Muscle layer of duodenum (tissue), 2 donors: ENCODE measurements at regions not wholly inside any gene's neighbourhood (a gene's known extent, or its start where the extent isn't known, plus 50 kb on each side); places are given as distances from the start of the nearest gene placed in this dataset.

Source experiments
- H3K27ac ChIP-seq: one replicate; pipeline ENCODE4 v1.7.0; 2013; ENCODE audit warnings: mild to moderate bottlenecking, low read length
- H3K27me3 ChIP-seq: one replicate; pipeline ENCODE4 v1.7.0; 2013; ENCODE audit warnings: low read depth, mild to moderate bottlenecking, control low read depth, low read length
- H3K36me3 ChIP-seq, 2 donors: one replicate each; pipeline ENCODE4 v1.7.0; 2013; ENCODE audit warnings: low read length in 2 of 2, control low read depth in 1 of 2, mild to moderate bottlenecking in 1 of 2; ENCODE audit not compliant: insufficient read depth in 2 of 2, control insufficient read depth in 1 of 2
- H3K4me1 ChIP-seq, 2 donors: one replicate each; pipeline ENCODE4 v1.7.0; 2013; ENCODE audit warnings: low read length in 2 of 2, mild to moderate bottlenecking in 2 of 2, control low read depth in 1 of 2, moderate library complexity in 1 of 2; ENCODE audit not compliant: insufficient read depth in 2 of 2, control insufficient read depth in 1 of 2
- H3K4me3 ChIP-seq, 2 donors: one replicate each; pipeline ENCODE4 v1.7.0; 2013; ENCODE audit warnings: low read length in 2 of 2, low read depth in 1 of 2, mild to moderate bottlenecking in 1 of 2
- H3K9me3 ChIP-seq, 2 donors: one replicate each; pipeline ENCODE4 v1.7.0; 2013; ENCODE audit warnings: low read length in 2 of 2, control low read depth in 1 of 2, mild to moderate bottlenecking in 1 of 2; ENCODE audit not compliant: control insufficient read depth in 1 of 2
- donor health status: healthy.

DNA sequence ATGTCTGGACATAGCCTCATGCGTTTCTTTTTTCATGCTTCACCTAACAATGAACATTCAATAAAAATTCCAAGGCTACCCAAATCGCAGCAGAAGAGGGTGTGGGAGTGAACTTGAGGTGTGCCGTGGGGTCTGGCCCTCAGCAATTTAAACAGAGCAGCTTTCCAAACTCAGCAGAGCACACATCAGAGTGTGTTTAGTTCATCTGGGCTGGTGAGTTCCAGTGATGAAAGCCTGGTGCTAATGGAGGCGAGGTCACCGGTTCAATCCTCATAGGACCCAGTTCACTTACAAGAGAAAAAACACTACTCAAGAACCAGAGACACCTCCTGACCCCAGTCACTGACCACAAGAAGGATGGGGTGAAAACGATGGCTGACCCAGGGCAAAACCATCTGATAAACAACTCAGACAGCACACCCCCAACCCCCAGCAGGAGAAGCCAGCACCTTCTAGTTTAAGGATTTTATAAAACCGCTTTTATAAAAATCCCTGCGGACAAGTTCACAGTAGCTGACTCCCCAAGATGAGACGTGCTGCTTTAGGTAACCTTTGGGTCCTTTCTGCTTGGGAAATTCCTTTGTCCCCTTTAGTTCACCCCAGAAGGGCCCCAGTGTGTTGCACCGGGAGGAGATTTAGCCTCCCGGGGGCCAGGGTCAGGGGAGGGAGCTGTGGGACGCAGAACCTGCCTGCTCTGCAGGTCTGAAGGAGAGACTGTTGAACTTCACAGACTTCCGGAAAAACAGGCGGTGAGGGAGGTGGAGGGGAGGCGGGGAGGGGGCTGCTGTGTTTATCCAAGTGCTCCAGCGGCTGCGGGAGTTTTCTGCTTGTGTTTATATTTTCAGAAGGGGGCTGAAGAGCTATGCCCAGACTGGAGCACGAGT, 152.7 kb upstream of the SOX11 start:
- Histone ChIP-seq H3K36me3 (no peaks in the 10 kb centered on the region), H3K4me3 (no peak overlapping the region), H3K27ac (no peak overlapping the region), H3K9me3 (peaks cover 0 to 7% of the 10 kb centered on the region in 2 donors), H3K27me3 (no peaks in the 10 kb centered on the region), H3K4me1 (no peaks in the 10 kb centered on the region)

DNA sequence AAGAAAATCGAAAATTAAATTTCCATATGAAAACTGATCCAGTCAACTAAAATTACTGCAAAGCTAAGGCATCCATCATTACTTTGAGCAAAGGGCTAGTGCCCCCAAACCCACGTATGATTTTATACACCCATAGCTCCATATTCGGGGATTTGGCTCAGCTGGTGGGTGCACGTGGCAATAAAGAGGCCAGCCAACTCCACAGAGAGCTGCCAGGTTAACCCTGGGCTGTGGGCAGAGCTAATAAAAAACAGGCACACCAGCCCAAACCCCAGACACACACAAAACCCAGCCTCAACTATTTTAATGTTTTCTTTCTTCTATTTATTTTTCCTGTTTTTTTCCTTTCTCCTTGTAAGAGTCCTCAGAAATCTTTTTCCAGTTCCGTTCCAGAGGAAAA, 151.3 kb upstream of the SOX11 start:
- no peak overlapping the region for H3K4me3 ChIP-seq
- H3K27ac ChIP-seq: no peak overlapping the region
- peaks cover 0 to 7% of the 10 kb centered on the region in 2 donors for H3K9me3 ChIP-seq
- H3K27me3 ChIP-seq: no peaks in the 10 kb centered on the region
- H3K36me3 ChIP-seq: no peaks in the 10 kb centered on the region
- no peaks in the 10 kb centered on the region for H3K4me1 ChIP-seq

DNA sequence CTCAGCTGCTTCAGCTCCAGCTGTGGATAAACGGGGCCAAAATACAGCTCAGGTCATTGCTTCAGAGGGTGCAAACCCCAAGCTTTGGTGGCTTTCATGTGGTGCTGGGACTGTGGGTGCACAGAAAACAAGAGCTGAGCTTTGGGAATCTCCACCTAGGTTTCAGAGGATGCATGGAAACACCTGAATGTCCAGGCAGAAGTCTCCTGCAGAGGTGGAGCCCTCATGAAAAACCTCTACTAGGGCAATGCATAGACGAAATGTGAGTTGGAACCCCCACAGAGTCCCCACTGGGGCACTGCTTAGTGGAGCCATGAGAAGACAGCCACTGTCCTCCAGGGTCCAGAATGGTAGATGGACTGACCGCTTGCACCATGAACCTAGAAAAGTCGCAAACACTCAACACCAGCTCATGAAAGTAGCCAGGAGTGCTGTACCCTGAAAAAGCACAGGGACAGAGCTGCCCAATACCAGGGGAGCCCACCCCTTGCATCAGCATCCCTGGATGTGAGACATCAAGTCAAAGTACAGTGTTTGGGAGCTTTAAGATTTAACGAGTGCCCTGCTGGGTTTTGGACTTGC, 147.9 kb upstream of the SOX11 start:
- Histone ChIP-seq H3K9me3 (peaks cover 0 to 7% of the 10 kb centered on the region in 2 donors), H3K36me3 (no peaks in the 10 kb centered on the region), H3K4me3 (no peak overlapping the region), H3K27me3 (no peaks in the 10 kb centered on the region), H3K27ac (no peak overlapping the region), H3K4me1 (no peaks in the 10 kb centered on the region)

DNA sequence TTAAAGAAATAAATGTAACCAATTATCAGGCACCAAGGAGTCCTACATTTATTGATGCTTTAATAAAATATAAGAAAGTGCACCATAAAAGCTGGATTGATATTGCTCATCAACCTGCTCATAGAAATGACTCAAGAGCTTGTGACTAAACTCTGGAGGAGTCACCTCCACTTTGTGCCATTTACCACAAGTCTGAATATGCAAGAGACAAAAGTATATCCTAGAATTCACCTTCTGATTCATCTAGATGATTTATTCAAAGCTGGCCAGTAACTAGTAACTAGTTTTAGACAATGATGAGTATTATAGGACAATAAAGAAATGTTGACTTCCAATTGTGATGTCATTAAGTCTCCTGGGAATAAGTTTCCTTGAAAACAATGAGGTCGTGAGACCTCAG, 146.0 kb upstream of the SOX11 start:
- Histone ChIP-seq H3K36me3 (no peaks in the 10 kb centered on the region), H3K27ac (no peak overlapping the region)

DNA sequence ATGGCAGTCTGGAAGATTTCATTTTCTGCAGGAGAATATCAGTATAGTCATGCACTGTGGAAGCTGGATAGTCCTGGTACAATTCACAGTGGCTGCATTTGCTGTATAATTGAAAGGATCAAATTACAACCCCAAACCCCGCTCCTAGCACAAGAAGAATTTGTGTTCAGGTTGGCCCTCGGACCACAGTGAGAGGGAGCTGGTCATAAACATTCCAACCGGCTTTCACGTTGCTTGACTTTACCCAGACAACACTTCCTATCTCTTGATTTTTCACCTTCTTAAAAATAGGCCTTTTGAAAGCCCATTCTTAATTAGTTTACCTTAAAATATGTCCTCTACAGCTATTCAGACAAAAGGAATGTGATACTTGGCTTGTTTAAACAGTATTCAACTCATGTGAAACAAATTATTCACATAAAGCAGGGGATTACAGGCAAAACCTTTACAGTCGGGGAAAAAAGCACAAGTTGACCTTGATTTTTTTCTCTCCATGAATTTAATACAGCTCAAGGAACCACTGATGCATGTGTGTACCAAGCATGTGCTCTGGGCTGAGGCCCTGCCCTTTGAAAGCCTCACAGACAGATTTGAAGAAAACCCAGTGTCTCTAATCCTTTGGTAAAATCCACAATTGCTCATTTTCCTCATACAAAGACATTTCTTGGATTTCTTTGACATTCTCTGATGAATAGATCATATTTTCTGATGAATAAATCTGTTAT, 143.0 kb upstream of the SOX11 start:
- Histone ChIP-seq H3K36me3 (no peaks in the 10 kb centered on the region), H3K4me3 (no peak overlapping the region), H3K27ac (no peak overlapping the region), H3K4me1 (no peaks in the 10 kb centered on the region), H3K9me3 (peaks cover 0 to 4% of the 10 kb centered on the region in 2 donors), H3K27me3 (no peaks in the 10 kb centered on the region)

More for the DNA sequence above, 146.0 kb upstream of the SOX11 start:
- peaks cover 0 to 7% of the 10 kb centered on the region in 2 donors for H3K9me3 ChIP-seq
- H3K4me1 ChIP-seq: no peaks in the 10 kb centered on the region
- no peaks in the 10 kb centered on the region for H3K27me3 ChIP-seq
- H3K4me3 ChIP-seq: no peak overlapping the region

DNA sequence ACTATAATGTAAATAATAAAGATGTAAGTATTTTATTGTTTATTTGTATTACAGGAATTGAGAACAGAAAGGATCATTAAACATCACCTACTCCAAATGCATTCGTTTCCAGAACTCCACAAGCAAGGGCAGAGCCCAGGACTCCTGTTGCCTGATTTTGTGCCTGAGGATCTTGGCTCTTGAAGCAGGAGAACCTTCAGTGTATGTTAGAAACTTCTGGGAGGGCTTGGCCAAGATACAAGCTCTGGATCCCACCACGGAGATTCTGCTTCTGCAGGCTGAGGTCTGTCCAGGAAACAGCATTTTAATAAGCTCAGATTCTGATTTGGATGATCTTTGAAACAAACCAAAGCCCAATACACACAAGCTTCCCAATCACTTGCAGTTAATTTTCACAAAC, 142.4 kb upstream of the SOX11 start:
- no peak overlapping the region for H3K4me3 ChIP-seq
- no peaks in the 10 kb centered on the region for H3K4me1 ChIP-seq
- no peak overlapping the region for H3K27ac ChIP-seq
- H3K36me3 ChIP-seq: no peaks in the 10 kb centered on the region
- H3K27me3 ChIP-seq: no peaks in the 10 kb centered on the region
- no peaks in the 10 kb centered on the region for H3K9me3 ChIP-seq

DNA sequence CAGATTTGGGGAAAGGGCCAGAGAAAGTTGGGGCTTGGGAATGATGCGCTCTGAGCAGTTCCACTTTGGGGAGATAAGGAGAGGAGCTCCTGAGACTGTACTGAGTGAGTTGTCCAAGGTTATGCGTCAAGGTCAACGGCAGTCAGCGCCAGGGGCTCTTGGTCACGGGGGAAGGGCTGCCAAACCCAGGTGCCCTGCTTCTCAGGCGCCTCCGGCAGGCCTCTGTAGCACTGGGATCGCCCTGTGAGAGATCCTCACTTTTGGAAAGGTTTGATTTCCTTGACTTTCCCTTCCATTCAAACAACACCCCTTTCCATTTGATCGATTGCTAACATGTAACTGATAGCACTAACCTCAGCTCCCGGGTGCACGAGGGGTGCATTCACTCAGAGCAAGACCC, 136.5 kb upstream of the SOX11 start:
- no peaks in the 10 kb centered on the region for H3K9me3 ChIP-seq
- H3K27ac ChIP-seq: no peak overlapping the region
- H3K36me3 ChIP-seq: no peaks in the 10 kb centered on the region
- H3K4me1 ChIP-seq: no peaks in the 10 kb centered on the region
- H3K27me3 ChIP-seq: no peaks in the 10 kb centered on the region
- H3K4me3 ChIP-seq: no peak overlapping the region

DNA sequence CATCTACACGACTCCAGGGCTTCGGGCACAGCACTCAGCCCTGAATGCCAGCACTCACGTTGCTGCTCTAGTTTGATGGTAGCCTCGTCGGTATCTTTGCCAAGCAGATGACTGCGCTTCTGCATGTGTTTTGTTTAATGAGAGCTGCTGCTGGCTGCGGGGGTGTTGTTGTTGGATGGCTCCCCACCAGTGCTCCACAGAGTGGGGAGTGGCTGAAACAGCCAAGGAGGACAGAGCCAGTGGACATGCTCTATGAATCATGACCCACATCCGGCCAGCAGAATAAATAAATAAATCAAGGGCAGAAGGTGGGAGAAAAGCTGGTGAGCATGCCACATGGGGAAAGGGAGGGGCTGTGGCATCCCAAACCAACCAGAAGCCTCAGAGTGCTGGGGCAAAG, 131.2 kb upstream of the SOX11 start:
- Histone ChIP-seq H3K36me3 (no peaks in the 10 kb centered on the region), H3K4me3 (no peak overlapping the region), H3K27me3 (no peaks in the 10 kb centered on the region), H3K4me1 (no peaks in the 10 kb centered on the region), H3K9me3 (no peaks in the 10 kb centered on the region), H3K27ac (no peak overlapping the region)

DNA sequence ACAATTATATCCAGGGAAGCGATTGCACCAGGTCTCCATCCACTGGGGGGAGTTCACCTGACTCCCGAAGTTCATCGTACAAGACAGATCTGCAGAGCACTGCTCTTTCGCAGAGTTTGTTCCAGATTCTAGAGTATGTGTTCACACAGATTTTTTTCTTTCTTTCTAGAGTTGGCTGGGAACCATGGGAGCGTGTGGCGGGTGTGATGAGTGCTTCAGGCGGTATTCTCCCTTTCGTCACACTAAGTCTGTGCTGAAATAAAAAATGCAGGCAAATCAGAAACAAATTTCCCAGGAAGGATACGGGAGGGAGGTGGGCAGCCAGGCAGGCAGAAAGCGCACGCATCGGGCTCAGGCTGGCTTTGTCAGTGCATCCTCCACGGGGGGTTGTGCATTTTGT, 129.8 kb upstream of the SOX11 start:
- Histone ChIP-seq H3K27ac (no peak overlapping the region), H3K36me3 (no peaks in the 10 kb centered on the region), H3K27me3 (no peaks in the 10 kb centered on the region), H3K4me3 (no peak overlapping the region), H3K4me1 (no peaks in the 10 kb centered on the region), H3K9me3 (no peaks in the 10 kb centered on the region)

DNA sequence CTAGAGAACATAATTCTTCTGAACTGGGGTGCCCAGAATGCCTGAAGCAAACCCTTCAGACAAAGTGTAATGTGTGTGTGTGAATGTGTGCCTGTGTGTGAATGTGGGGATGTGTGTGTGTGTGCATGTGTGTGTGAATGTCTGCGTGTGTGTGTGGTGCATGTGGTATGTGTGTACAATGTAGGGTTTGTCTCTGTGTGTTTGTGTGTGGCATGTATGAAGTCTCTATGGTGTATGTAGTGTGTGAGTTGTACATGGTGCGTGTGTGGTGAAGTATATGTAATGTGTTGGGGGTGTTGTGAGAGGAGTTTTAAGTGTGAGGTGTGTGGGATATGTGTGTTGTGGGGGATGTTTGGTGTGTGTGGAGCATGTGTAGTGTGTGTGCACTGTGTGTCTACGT, 129.3 kb upstream of the SOX11 start:
- H3K4me3 ChIP-seq: no peak overlapping the region
- H3K36me3 ChIP-seq: no peaks in the 10 kb centered on the region
- no peaks in the 10 kb centered on the region for H3K4me1 ChIP-seq
- H3K27ac ChIP-seq: no peak overlapping the region
- no peaks in the 10 kb centered on the region for H3K27me3 ChIP-seq
- no peaks in the 10 kb centered on the region for H3K9me3 ChIP-seq

DNA sequence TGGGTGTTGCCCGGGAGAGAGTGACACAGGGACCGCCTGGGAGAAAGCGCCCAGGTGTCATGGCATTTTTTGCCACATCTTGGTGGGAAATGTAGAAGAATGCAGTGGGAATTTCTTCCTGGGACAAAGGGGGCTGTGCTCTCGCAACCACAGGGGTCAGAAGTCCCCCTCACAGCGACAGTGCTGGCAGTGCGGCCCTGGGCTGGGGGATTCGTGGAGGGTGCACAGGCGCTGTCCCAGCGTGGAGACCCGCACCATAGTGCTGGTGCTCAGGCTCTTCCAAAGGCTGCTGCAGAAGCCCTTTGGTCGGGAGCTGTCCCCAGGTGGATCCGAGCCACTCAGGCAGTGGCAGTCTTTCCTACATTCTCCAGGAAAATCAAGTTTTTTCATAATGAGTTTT, 128.8 kb upstream of the SOX11 start:
- no peaks in the 10 kb centered on the region for H3K9me3 ChIP-seq

More for the DNA sequence above, 128.8 kb upstream of the SOX11 start:
- no peaks in the 10 kb centered on the region for H3K27me3 ChIP-seq
- no peak overlapping the region for H3K27ac ChIP-seq
- no peak overlapping the region for H3K4me3 ChIP-seq
- H3K36me3 ChIP-seq: no peaks in the 10 kb centered on the region
- H3K4me1 ChIP-seq: no peaks in the 10 kb centered on the region
